H1 (cell line): ENCODE measurements at regions not wholly inside any gene's neighbourhood (a gene's known extent, or its start where the extent isn't known, plus 50 kb on each side); places are given as distances from the start of the nearest gene placed in this dataset.

Source experiments
- CREB1 ChIP-seq: IDR thresholded peaks from 2 replicates; pipeline ENCODE4 v1.6.1; 2012; ENCODE audit warnings: inconsistent platforms
- EZH2 ChIP-seq: fragments of 200-600 bp; sonication (generic); IDR thresholded peaks from 2 replicates; pipeline ENCODE4 v1.7.1; 2012; ENCODE audit warnings: low read depth, mild to moderate bottlenecking, moderate library complexity, low read length, inconsistent platforms; ENCODE audit not compliant: severe bottlenecking
- HDAC6 ChIP-seq: IDR thresholded peaks from one replicate; pipeline ENCODE4 v1.7.1; 2012; ENCODE audit warnings: low read depth, mild to moderate bottlenecking, inconsistent platforms, low read length, moderate library complexity
- KDM1A ChIP-seq: fragments of 200-600, 300-600 bp; sonication (generic); IDR thresholded peaks from 2 replicates; pipeline ENCODE4 v1.7.1; 2016; ENCODE audit warnings: mild to moderate bottlenecking, low read length, borderline replicate concordance
- MAX ChIP-seq: IDR thresholded peaks from 2 replicates; pipeline ENCODE4 v1.6.1; 2012; ENCODE audit warnings: inconsistent platforms
- NRF1 ChIP-seq: IDR thresholded peaks from 2 replicates; pipeline ENCODE4 v1.6.1; 2011; ENCODE audit warnings: mild to moderate bottlenecking, low read depth, low read length, improper control_type of control experiment
- POLR2A ChIP-seq, 2 experiments: IDR thresholded peaks; 1 replicate in 1 of 2; 2 replicates in 1 of 2; pipeline ENCODE4 v1.6.1; 2011; ENCODE audit warnings: low read depth in 2 of 2, low read length in 2 of 2, mild to moderate bottlenecking in 2 of 2; ENCODE audit errors: control extremely low read depth in 1 of 2
- POLR2AphosphoS5 ChIP-seq: IDR thresholded peaks from 2 replicates; pipeline ENCODE4 v1.6.1; 2011; ENCODE audit warnings: low read depth, low read length
- RAD21 ChIP-seq, 2 experiments: IDR thresholded peaks in 1 of 2; conservative IDR thresholded peaks in 1 of 2; 2 replicates each; pipeline ENCODE4 v1.6.1; 2011; ENCODE audit warnings: low read depth in 2 of 2, low read length in 2 of 2, improper control_type of control experiment in 1 of 2, inconsistent platforms in 1 of 2, mild to moderate bottlenecking in 1 of 2, moderate library complexity in 1 of 2
- SP1 ChIP-seq: IDR thresholded peaks from 2 replicates; pipeline ENCODE4 v1.6.1; 2011; ENCODE audit warnings: low read depth, low read length
- TF ChIP-seq, protein P1 (sequence below), 3 experiments: IDR thresholded peaks; 1 replicate in 2 of 3; 2 replicates in 1 of 3; pipeline versions ENCODE4 v1.5.1 to v1.6.1; 2011; ENCODE audit warnings: low read length in 3 of 3, mild to moderate bottlenecking in 3 of 3, inconsistent platforms in 2 of 3, low read depth in 1 of 3, moderate library complexity in 1 of 3; ENCODE audit not compliant: insufficient read depth in 1 of 3; ENCODE audit errors: control extremely low read depth in 1 of 3
- TF ChIP-seq, protein P2 (sequence below): IDR thresholded peaks from 2 replicates; pipeline ENCODE4 v1.6.1; 2012; ENCODE audit warnings: low read length, inconsistent platforms

DNA sequence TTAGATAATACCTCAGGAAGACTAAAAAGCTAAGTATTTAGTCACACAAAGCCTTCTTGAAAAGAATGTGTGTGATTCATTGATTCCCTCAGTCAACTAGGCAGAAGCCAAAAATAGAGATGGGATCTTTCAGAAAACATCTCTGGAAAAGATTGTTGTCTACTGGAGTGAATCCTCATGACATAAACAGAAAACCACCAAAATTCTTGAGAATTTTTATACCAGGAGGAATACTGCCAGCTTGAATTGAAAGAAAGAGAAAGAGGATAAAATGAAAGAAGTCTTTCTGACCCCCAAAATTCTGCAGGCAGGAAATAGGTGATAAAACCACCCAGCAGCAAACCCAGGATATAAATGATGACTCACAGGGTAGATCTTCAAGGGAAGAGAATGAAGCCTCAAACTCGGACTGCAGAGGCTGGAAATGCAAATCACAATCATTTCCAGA is 363.1 kb upstream of the PLSCR5 start:
- TF ChIP-seq, protein P1, sequence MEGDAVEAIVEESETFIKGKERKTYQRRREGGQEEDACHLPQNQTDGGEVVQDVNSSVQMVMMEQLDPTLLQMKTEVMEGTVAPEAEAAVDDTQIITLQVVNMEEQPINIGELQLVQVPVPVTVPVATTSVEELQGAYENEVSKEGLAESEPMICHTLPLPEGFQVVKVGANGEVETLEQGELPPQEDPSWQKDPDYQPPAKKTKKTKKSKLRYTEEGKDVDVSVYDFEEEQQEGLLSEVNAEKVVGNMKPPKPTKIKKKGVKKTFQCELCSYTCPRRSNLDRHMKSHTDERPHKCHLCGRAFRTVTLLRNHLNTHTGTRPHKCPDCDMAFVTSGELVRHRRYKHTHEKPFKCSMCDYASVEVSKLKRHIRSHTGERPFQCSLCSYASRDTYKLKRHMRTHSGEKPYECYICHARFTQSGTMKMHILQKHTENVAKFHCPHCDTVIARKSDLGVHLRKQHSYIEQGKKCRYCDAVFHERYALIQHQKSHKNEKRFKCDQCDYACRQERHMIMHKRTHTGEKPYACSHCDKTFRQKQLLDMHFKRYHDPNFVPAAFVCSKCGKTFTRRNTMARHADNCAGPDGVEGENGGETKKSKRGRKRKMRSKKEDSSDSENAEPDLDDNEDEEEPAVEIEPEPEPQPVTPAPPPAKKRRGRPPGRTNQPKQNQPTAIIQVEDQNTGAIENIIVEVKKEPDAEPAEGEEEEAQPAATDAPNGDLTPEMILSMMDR (IDR thresholded peaks at IDR 0.05; ENCODE audit: control extremely low read depth in 1 of 3, insufficient read depth in 1 of 3, low read depth in 1 of 3, low read length in 3 of 3) = no peak
- TF ChIP-seq NRF1 = no peak
- no peak for TF ChIP-seq KDM1A
- TF ChIP-seq EZH2 = no peak
- TF ChIP-seq, protein P2, sequence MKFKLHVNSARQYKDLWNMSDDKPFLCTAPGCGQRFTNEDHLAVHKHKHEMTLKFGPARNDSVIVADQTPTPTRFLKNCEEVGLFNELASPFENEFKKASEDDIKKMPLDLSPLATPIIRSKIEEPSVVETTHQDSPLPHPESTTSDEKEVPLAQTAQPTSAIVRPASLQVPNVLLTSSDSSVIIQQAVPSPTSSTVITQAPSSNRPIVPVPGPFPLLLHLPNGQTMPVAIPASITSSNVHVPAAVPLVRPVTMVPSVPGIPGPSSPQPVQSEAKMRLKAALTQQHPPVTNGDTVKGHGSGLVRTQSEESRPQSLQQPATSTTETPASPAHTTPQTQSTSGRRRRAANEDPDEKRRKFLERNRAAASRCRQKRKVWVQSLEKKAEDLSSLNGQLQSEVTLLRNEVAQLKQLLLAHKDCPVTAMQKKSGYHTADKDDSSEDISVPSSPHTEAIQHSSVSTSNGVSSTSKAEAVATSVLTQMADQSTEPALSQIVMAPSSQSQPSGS = no peak
- no peak for TF ChIP-seq CREB1
- no peak for TF ChIP-seq RAD21 (IDR thresholded peaks at IDR 0.05 in 1 of 2, conservative IDR thresholded peaks at IDR 0.05 in 1 of 2; ENCODE audit: low read depth in 2 of 2, low read length in 2 of 2)
- TF ChIP-seq SP1 = no peak
- TF ChIP-seq HDAC6 = no peak
- no peak for TF ChIP-seq POLR2AphosphoS5
- TF ChIP-seq MAX = no peak
- TF ChIP-seq POLR2A (IDR thresholded peaks at IDR 0.05; ENCODE audit: control extremely low read depth in 1 of 2, low read depth in 2 of 2, low read length in 2 of 2) = no peak
